ENCODE measurements at regions not wholly inside any gene's neighbourhood (a gene's known extent, or its start where the extent isn't known, plus 50 kb on each side); places are given as distances from the start of the nearest gene placed in this dataset.

GRCh38 chr13:67650471-67650870, 420.3 kb upstream of the PCDH9 start:
- H3K27ac ChIP-seq = no peak overlapping the region
- H3K4me3 ChIP-seq (IDR thresholded peaks at IDR 0.05; ENCODE audit: insufficient read depth, low read depth, low read length) = no peak overlapping the region
- no peaks in the 10 kb centered on the region for H3K79me2 ChIP-seq (ENCODE audit: insufficient read depth, low read depth)
- TF ChIP-seq CTCF (conservative IDR thresholded peaks at IDR 0.05; ENCODE audit: low read depth, low read length) = no peak
- H3K4me2 ChIP-seq = no peak overlapping the region
- H3K36me3 ChIP-seq (ENCODE audit: insufficient read depth) = no peaks in the 10 kb centered on the region
- H3K4me1 ChIP-seq (ENCODE audit: low read depth, poor library complexity, severe bottlenecking) = no peaks in the 10 kb centered on the region
- H2AFZ ChIP-seq (ENCODE audit: low read depth) = no peak overlapping the region
- H3K27me3 ChIP-seq (ENCODE audit: insufficient read depth, low read depth) = no peaks in the 10 kb centered on the region
- no peak overlapping the region for H3K9ac ChIP-seq
- H4K20me1 ChIP-seq (ENCODE audit: insufficient read depth) = no peaks in the 10 kb centered on the region

GRCh38 chr13:67645874-67646467, 415.8 kb upstream of the PCDH9 start:
- Histone ChIP-seq H3K4me3 (IDR thresholded peaks at IDR 0.05; ENCODE audit: insufficient read depth, low read depth, low read length) (no peak overlapping the region), H3K36me3 (ENCODE audit: insufficient read depth) (no peaks in the 10 kb centered on the region), H2AFZ (ENCODE audit: low read depth) (no peak overlapping the region), H3K27me3 (ENCODE audit: insufficient read depth, low read depth) (no peaks in the 10 kb centered on the region), H3K79me2 (ENCODE audit: insufficient read depth, low read depth) (no peaks in the 10 kb centered on the region), H3K27ac (no peak overlapping the region), H4K20me1 (ENCODE audit: insufficient read depth) (no peaks in the 10 kb centered on the region), H3K9ac (no peak overlapping the region), H3K4me2 (no peak overlapping the region), H3K4me1 (ENCODE audit: low read depth, poor library complexity, severe bottlenecking) (no peaks in the 10 kb centered on the region)
- TF ChIP-seq CTCF (conservative IDR thresholded peaks at IDR 0.05; ENCODE audit: low read depth, low read length) = no peak

GRCh38 chr13:67643516-67644055, 413.4 kb upstream of the PCDH9 start:
- no peak overlapping the region for H3K4me2 ChIP-seq
- no peak for TF ChIP-seq CTCF (conservative IDR thresholded peaks at IDR 0.05; ENCODE audit: low read depth, low read length)
- H3K27me3 ChIP-seq (ENCODE audit: insufficient read depth, low read depth) = no peaks in the 10 kb centered on the region
- H2AFZ ChIP-seq (ENCODE audit: low read depth) = no peak overlapping the region
- H3K79me2 ChIP-seq (ENCODE audit: insufficient read depth, low read depth) = no peaks in the 10 kb centered on the region
- no peaks in the 10 kb centered on the region for H3K4me1 ChIP-seq (ENCODE audit: low read depth, poor library complexity, severe bottlenecking)
- H3K36me3 ChIP-seq (ENCODE audit: insufficient read depth) = no peaks in the 10 kb centered on the region
- H4K20me1 ChIP-seq (ENCODE audit: insufficient read depth) = no peaks in the 10 kb centered on the region
- no peak overlapping the region for H3K9ac ChIP-seq
- no peak overlapping the region for H3K4me3 ChIP-seq (IDR thresholded peaks at IDR 0.05; ENCODE audit: insufficient read depth, low read depth, low read length)
- H3K27ac ChIP-seq = no peak overlapping the region

GRCh38 chr13:67642657-67643056, 412.5 kb upstream of the PCDH9 start:
- Histone ChIP-seq H3K4me1 (ENCODE audit: low read depth, poor library complexity, severe bottlenecking) (no peaks in the 10 kb centered on the region), H2AFZ (ENCODE audit: low read depth) (no peak overlapping the region), H3K4me2 (no peak overlapping the region), H3K27ac (no peak overlapping the region), H4K20me1 (ENCODE audit: insufficient read depth) (no peaks in the 10 kb centered on the region), H3K27me3 (ENCODE audit: insufficient read depth, low read depth) (no peaks in the 10 kb centered on the region), H3K79me2 (ENCODE audit: insufficient read depth, low read depth) (no peaks in the 10 kb centered on the region), H3K4me3 (IDR thresholded peaks at IDR 0.05; ENCODE audit: insufficient read depth, low read depth, low read length) (no peak overlapping the region), H3K36me3 (ENCODE audit: insufficient read depth) (no peaks in the 10 kb centered on the region), H3K9ac (no peak overlapping the region)
- TF ChIP-seq CTCF (conservative IDR thresholded peaks at IDR 0.05; ENCODE audit: low read depth, low read length) = no peak
